GM12878 (cell line): ENCODE measurements at regions not wholly inside any gene's neighbourhood (a gene's known extent, or its start where the extent isn't known, plus 50 kb on each side); places are given as distances from the start of the nearest gene placed in this dataset.

Source experiments
- ATAC-seq: fragments of 200-7000 bp; cut with Tn5 transposase; 3 replicates; pipeline ENCODE4 v1.9.1; 2020; ENCODE audit warnings: mild to moderate bottlenecking, moderate library complexity
- BruUV-seq: library from RNA; stranded (reverse); fragments of 400-500 nt; replicated peaks from 2 replicates; lab custom pipeline; 2021; lab: Mats Ljungman, UMichigan
- CTCF ChIA-PET: fragments of 300-600 bp; sonication (Branson Sonifier 250); formaldehyde crosslinking; extraction: SDS; loops from one replicate; lab custom pipeline; 2021; ENCODE audit warnings: inconsistent platforms; lab: Yijun Ruan, JAX
- POLR2A ChIA-PET: fragments of 350-600 bp; formaldehyde crosslinking; extraction: SDS; loops from one replicate; lab custom pipeline; 2021; ENCODE audit warnings: inconsistent platforms; lab: Charles Lee
- RAD21 ChIA-PET: fragments of 300-600 bp; sonication (Branson Sonifier 250); formaldehyde crosslinking; loops from one replicate; lab custom pipeline; 2023; ENCODE audit warnings: antibody characterized with exemption; ENCODE audit not compliant: unreplicated experiment; lab: Charles Lee
- SMC1A ChIA-PET: fragments of 300-600 bp; sonication (Branson Sonifier 250); formaldehyde crosslinking; loops from one replicate; lab custom pipeline; 2023; ENCODE audit not compliant: unreplicated experiment, uncharacterized antibody; lab: Charles Lee
- DNase-seq: peaks from one replicate; pipeline ENCODE4 v3.0.0-alpha.2; 2011; ENCODE audit warnings: low read depth, low spot score
- FAIRE-seq: peaks from 3 replicates; lab custom pipeline; 2011; peaks lifted over from hg19 to GRCh38; lab: Jason Lieb, UNC
- H2AFZ ChIP-seq: 2 replicates; pipeline ENCODE4 v1.6.0; 2011; ENCODE audit warnings: low read depth, low read length, control low read depth; ENCODE audit not compliant: control insufficient read depth
- H3K27ac ChIP-seq: 2 replicates; pipeline ENCODE4 v1.5.1; 2011; ENCODE audit warnings: control low read depth; ENCODE audit not compliant: control insufficient read depth, insufficient read depth
- H3K27me3 ChIP-seq, 2 experiments: replicated peaks in 1 of 2; 2 replicates each; pipeline versions ENCODE4 v1.6.0 to v1.6.1; 2011; ENCODE audit warnings: low read length in 1 of 2; ENCODE audit not compliant: control insufficient read depth in 2 of 2, insufficient read depth in 2 of 2
- H3K36me3 ChIP-seq, 2 experiments: 2 replicates each; pipeline ENCODE4 v1.5.1; 2011; ENCODE audit warnings: low read length in 1 of 2; ENCODE audit not compliant: control insufficient read depth in 2 of 2, insufficient read depth in 2 of 2
- H3K4me1 ChIP-seq: 2 replicates; pipeline ENCODE4 v1.6.1; 2011; ENCODE audit warnings: mild to moderate bottlenecking, low read length, moderate library complexity, mixed read lengths; ENCODE audit not compliant: control insufficient read depth, insufficient read depth
- H3K4me2 ChIP-seq: 2 replicates; pipeline ENCODE4 v1.6.0; 2011; ENCODE audit warnings: control low read depth; ENCODE audit not compliant: control insufficient read depth, insufficient read depth
- H3K4me3 ChIP-seq: fragments of 200-600 bp; sonication (generic); 2 replicates; pipeline ENCODE4 v1.5.1; 2016
- H3K79me2 ChIP-seq: 2 replicates; pipeline ENCODE4 v1.6.0; 2011; ENCODE audit warnings: low read length; ENCODE audit not compliant: control insufficient read depth, insufficient read depth
- H3K9ac ChIP-seq: 2 replicates; pipeline ENCODE4 v1.8.0; 2011; ENCODE audit warnings: low read length, control low read depth, mixed read lengths; ENCODE audit not compliant: control insufficient read depth, insufficient read depth
- H3K9me3 ChIP-seq: replicated peaks from 3 replicates; pipeline ENCODE4 v1.5.1; 2011; ENCODE audit warnings: mild to moderate bottlenecking, low read length; ENCODE audit not compliant: control insufficient read depth, insufficient read depth
- H4K20me1 ChIP-seq: 2 replicates; pipeline ENCODE4 v1.6.0; 2011; ENCODE audit not compliant: control insufficient read depth, insufficient read depth
- BMI1 ChIP-seq: fragments of 450-650 bp; IDR thresholded peaks from 2 replicates; pipeline ENCODE4 v1.6.1; 2016; ENCODE audit warnings: mild to moderate bottlenecking, moderate library complexity, borderline replicate concordance
- BRCA1 ChIP-seq: IDR thresholded peaks from 2 replicates; pipeline ENCODE4 v1.6.1; 2011; ENCODE audit warnings: low read depth, low read length, improper control_type of control experiment
- CREB1 ChIP-seq: IDR thresholded peaks from 2 replicates; pipeline ENCODE4 v1.6.1; 2012; ENCODE audit warnings: low read depth, mild to moderate bottlenecking, inconsistent platforms
- HCFC1 ChIP-seq: fragments of 150-350 bp; IDR thresholded peaks from 2 replicates; pipeline ENCODE4 v1.6.1; 2014; ENCODE audit warnings: low read length
- MEF2A ChIP-seq: IDR thresholded peaks from 2 replicates; pipeline ENCODE4 v1.6.1; 2011; ENCODE audit warnings: low read depth, mild to moderate bottlenecking, low read length, moderate library complexity; ENCODE audit not compliant: insufficient read depth
- MYB ChIP-seq: fragments of 150-350 bp; IDR thresholded peaks from 2 replicates; pipeline ENCODE4 v1.6.1; 2014; ENCODE audit warnings: mild to moderate bottlenecking, low read depth, low read length, borderline replicate concordance
- NR2C1 ChIP-seq: fragments of 450-650 bp; IDR thresholded peaks from 2 replicates; pipeline ENCODE4 v1.6.1; 2017; ENCODE audit warnings: antibody characterized with exemption, mild to moderate bottlenecking, moderate library complexity
- NRF1 ChIP-seq: conservative IDR thresholded peaks from 2 replicates; pipeline ENCODE4 v1.6.1; 2011; ENCODE audit warnings: mild to moderate bottlenecking, low read depth, low read length, improper control_type of control experiment
- PAX8 ChIP-seq: fragments of 450-650 bp; IDR thresholded peaks from 2 replicates; pipeline ENCODE4 v1.6.1; 2017; ENCODE audit warnings: mild to moderate bottlenecking, moderate library complexity
- POLR2A ChIP-seq: IDR thresholded peaks from 2 replicates; pipeline ENCODE4 v1.6.1; 2011; ENCODE audit warnings: low read depth, mild to moderate bottlenecking, low read length
- POU2F2 ChIP-seq: IDR thresholded peaks from 3 replicates; pipeline ENCODE4 v1.6.1; 2011; ENCODE audit warnings: low read depth, mild to moderate bottlenecking, low read length, borderline replicate concordance
- SMAD1 ChIP-seq: fragments of 450-650 bp; IDR thresholded peaks from 2 replicates; pipeline ENCODE4 v1.6.1; 2018; ENCODE audit warnings: mild to moderate bottlenecking, low read depth; ENCODE audit not compliant: partially characterized antibody
- TCF3 ChIP-seq: IDR thresholded peaks from 2 replicates; pipeline ENCODE4 v1.6.1; 2012; ENCODE audit warnings: low read depth, mild to moderate bottlenecking, low read length, borderline replicate concordance; ENCODE audit not compliant: insufficient read depth
- ZNF207 ChIP-seq: fragments of 450-650 bp; IDR thresholded peaks from 2 replicates; pipeline ENCODE4 v1.6.1; 2014; ENCODE audit warnings: antibody characterized with exemption, mild to moderate bottlenecking, borderline replicate concordance
- ZNF384 ChIP-seq: IDR thresholded peaks from 2 replicates; pipeline ENCODE4 v1.6.1; 2012; ENCODE audit warnings: low read depth, mild to moderate bottlenecking, low read length, improper control_type of control experiment, borderline replicate concordance
- WGBS: methylation state at CpG from one replicate; pipeline ENCODE4 v1.1.6; 2016; ENCODE audit warnings: low lambda C conversion rate; ENCODE audit not compliant: insufficient replicate concordance, insufficient coverage; ENCODE audit errors: missing lambda C conversion rate; 5-methylcytosine and 5-hydroxymethylcytosine counted together
- in situ Hi-C: fragments of 300-500 bp; cut with MboI; formaldehyde crosslinking; loops from 9 replicates; pipeline ENCODE4 v1.14.3; 2018; ENCODE audit warnings: mixed read lengths
- intact Hi-C: fragments of 100-400 bp; cut with micrococcal nuclease; formaldehyde crosslinking; loops from one replicate; pipeline ENCODE4 v1.14.2; 2022; ENCODE audit not compliant: unreplicated experiment
- TF ChIP-seq, protein P1 (sequence below): fragments of 450-650 bp; conservative IDR thresholded peaks from 2 replicates; pipeline ENCODE4 v1.6.1; 2017; ENCODE audit warnings: mild to moderate bottlenecking, moderate library complexity

DNA sequence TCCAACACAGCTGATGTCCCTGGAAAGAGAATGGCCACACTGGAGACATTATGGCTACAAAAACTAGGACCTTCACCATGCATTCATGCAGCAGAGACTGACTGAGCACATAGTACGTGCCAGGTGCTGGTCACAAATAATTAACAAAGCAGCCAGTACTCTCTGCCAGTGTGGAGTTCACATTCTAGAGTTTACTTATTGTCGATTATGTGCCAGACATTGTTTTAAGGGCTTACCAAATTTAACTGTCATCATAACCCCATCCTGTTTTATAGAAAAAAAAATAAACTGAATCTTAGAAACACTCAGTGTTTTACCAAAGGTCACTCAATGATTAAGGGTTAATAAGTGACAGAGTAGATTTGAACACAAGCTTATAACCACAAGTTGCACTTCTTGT lies 143.3 kb downstream of the RRAGC start:
- ATAC-seq, result no peak
- no TSS peak for BruUV-seq
- no peak for DNase-seq
- ChIA-PET CTCF (interaction anchor here (1.1 kb wide), 1 partner anchor 131 kb away, joined by 3 read pairs; no protein-coding TSS in a partner anchor), POLR2A (no interaction called here), SMC1A (interaction anchor here (0.6 kb wide), 1 partner anchor 860 kb away, joined by 3 read pairs; no protein-coding TSS in a partner anchor), RAD21 (no interaction called here)
- FAIRE-seq, result no peak
- TF ChIP-seq ZNF207 (no peak), BRCA1 (no peak), NR2C1 (no peak), HCFC1 (no peak), MYB (no peak), TCF3 (no peak), MEF2A (no peak), ZNF384 (no peak), PAX8 (no peak), SMAD1 (no peak), CREB1 (no peak), POLR2A (no peak), NRF1 (no peak), POU2F2 (no peak), BMI1 (no peak)
- TF ChIP-seq, protein P1, sequence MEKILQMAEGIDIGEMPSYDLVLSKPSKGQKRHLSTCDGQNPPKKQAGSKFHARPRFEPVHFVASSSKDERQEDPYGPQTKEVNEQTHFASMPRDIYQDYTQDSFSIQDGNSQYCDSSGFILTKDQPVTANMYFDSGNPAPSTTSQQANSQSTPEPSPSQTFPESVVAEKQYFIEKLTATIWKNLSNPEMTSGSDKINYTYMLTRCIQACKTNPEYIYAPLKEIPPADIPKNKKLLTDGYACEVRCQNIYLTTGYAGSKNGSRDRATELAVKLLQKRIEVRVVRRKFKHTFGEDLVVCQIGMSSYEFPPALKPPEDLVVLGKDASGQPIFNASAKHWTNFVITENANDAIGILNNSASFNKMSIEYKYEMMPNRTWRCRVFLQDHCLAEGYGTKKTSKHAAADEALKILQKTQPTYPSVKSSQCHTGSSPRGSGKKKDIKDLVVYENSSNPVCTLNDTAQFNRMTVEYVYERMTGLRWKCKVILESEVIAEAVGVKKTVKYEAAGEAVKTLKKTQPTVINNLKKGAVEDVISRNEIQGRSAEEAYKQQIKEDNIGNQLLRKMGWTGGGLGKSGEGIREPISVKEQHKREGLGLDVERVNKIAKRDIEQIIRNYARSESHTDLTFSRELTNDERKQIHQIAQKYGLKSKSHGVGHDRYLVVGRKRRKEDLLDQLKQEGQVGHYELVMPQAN, result no peak
- H3K4me3 ChIP-seq, result no peak overlapping the region
- intact Hi-C loops, result no loop called here
- no peak overlapping the region for H3K27ac ChIP-seq
- no peaks in the 10 kb centered on the region for H3K79me2 ChIP-seq
- no peak overlapping the region for H3K4me2 ChIP-seq
- no peaks in the 10 kb centered on the region for H4K20me1 ChIP-seq
- no peaks in the 10 kb centered on the region for H3K9me3 ChIP-seq
- in situ Hi-C loops, result no loop called here
- no peak overlapping the region for H3K9ac ChIP-seq
- H3K27me3 ChIP-seq, result no peaks in the 10 kb centered on the region
- H2AFZ ChIP-seq, result no peak overlapping the region
- H3K36me3 ChIP-seq, result no peaks in the 10 kb centered on the region
- 17% methylated on average over 2 of the region's 2 CpGs for WGBS
- H3K4me1 ChIP-seq, result no peaks in the 10 kb centered on the region
